PC-9 (cell line): ENCODE measurements at regions not wholly inside any gene's neighbourhood (a gene's known extent, or its start where the extent isn't known, plus 50 kb on each side); places are given as distances from the start of the nearest gene placed in this dataset.

Experiments used
- CTCF ChIP-seq: fragments of 200-600 bp; sonication (generic); conservative IDR thresholded peaks from 2 replicates; pipeline ENCODE4 v1.6.1; 2017; ENCODE audit warnings: mixed run types, antibody characterized with exemption, mild to moderate bottlenecking, moderate library complexity
- EZH2 ChIP-seq: fragments of 200-600 bp; sonication (generic); IDR thresholded peaks from 2 replicates; pipeline ENCODE4 v1.8.0; 2017; ENCODE audit warnings: antibody characterized with exemption, low read depth

- TF ChIP-seq CTCF (no peak), EZH2 (no peak)
These were observed 279.0 kb downstream of the GRIN2B start for GRCh38 chr12:13702381-13702780.
